Lower leg skin (tissue), 3 donors: ENCODE measurements at regions not wholly inside any gene's neighbourhood (a gene's known extent, or its start where the extent isn't known, plus 50 kb on each side); places are given as distances from the start of the nearest gene placed in this dataset.

ENCODE experiments used
- CTCF ChIP-seq, 3 donors: fragments of 450-650 bp; IDR thresholded peaks; one replicate each; pipeline ENCODE4 v1.5.1; 2016; ENCODE audit warnings: antibody characterized with exemption in 3 of 3, mild to moderate bottlenecking in 3 of 3, moderate library complexity in 2 of 3
- POLR2A ChIP-seq, 2 donors: fragments of 450-650 bp; IDR thresholded peaks; one replicate each; pipeline ENCODE4 v1.6.1; 2016 to 2017; ENCODE audit warnings: antibody characterized with exemption in 2 of 2, mild to moderate bottlenecking in 1 of 2, moderate library complexity in 1 of 2

GRCh38 chr11:30666817-30667216, 80.7 kb upstream of the MPPED2 start:
- TF ChIP-seq POLR2A (IDR thresholded peaks at IDR 0.05) (no peak), CTCF (IDR thresholded peaks at IDR 0.05) (no peak)
